Cardiac fibroblast (primary cell): ENCODE measurements at regions not wholly inside any gene's neighbourhood (a gene's known extent, or its start where the extent isn't known, plus 50 kb on each side); places are given as distances from the start of the nearest gene placed in this dataset.

Source experiments
- DNase-seq, 2 donors: peaks; one replicate each; pipeline versions ENCODE4 v3.0.0 to v3.0.0-alpha.2; 2010; ENCODE audit warnings: low read depth in 2 of 2
- H3K4me3 ChIP-seq, 2 donors: replicated peaks in 1 of 2; 1 replicate in 1 of 2; 2 replicates in 1 of 2; pipeline ENCODE4 v1.5.1; 2011; ENCODE audit warnings: low read depth in 2 of 2, low read length in 2 of 2, mild to moderate bottlenecking in 2 of 2, moderate library complexity in 1 of 2
- CTCF ChIP-seq: IDR thresholded peaks from one replicate; pipeline ENCODE4 v1.5.1; 2011; ENCODE audit warnings: low read depth, mild to moderate bottlenecking, low read length, inconsistent platforms

- no peak for DNase-seq
- TF ChIP-seq CTCF, result no peak
Observed at GRCh38 chr1:38700077-38700470, 159.5 kb downstream of the RRAGC start.

GRCh38 chr1:38699330-38700076 is 160.1 kb downstream of the RRAGC start:
- TF ChIP-seq CTCF, result no peak
- no peak for DNase-seq
- H3K4me3 ChIP-seq, result no peak overlapping the region

More at GRCh38 chr1:38700077-38700470, 159.5 kb downstream of the RRAGC start:
- H3K4me3 ChIP-seq, result no peak overlapping the region

GRCh38 chr1:38697387-38697786 is 162.2 kb downstream of the RRAGC start:
- H3K4me3 ChIP-seq, result no peak overlapping the region
- DNase-seq, result no peak
- TF ChIP-seq CTCF, result no peak

DNA sequence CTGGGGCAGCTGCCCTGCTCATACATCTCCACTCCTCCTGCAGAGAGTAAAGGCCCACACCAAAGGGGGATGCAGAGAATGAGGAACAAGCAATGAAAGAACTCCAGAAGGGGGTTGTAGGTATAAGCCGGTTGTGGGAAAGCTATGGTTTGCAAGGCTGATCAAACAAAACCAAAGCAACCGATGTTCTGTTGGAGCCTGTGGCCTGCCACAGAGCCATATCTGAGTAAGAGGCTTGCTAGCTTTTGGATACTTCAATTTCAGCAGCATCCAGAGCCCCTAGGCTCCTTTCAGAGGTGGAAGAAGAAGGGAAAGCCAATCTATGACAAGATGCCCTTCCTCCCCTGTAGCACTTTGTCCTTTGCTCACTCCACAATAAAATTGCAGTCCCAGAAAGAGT is 163.2 kb downstream of the RRAGC start:
- TF ChIP-seq CTCF, result no peak
- no peak for DNase-seq
- H3K4me3 ChIP-seq, result no peak overlapping the region

DNA sequence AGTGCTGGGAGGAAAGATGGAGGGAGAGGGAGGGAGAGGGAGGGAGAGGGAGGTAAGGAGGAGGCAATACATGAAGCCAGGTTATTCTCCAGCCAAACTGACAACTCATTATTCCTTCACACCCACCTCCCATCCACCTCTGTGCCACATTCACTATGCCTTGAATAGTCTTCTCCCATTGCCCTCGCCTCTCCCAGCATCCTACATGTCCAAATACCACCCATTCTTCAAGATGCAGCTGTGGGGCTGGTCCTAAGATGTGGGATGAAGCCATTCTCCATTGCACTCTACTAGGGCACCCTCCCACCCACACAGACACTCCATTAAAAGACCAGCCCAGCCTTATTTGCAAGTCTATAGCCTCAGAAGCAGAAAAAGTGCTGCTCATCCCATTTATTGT is 165.8 kb downstream of the RRAGC start:
- no peak overlapping the region for H3K4me3 ChIP-seq
- no peak for DNase-seq
- TF ChIP-seq CTCF, result no peak

DNA sequence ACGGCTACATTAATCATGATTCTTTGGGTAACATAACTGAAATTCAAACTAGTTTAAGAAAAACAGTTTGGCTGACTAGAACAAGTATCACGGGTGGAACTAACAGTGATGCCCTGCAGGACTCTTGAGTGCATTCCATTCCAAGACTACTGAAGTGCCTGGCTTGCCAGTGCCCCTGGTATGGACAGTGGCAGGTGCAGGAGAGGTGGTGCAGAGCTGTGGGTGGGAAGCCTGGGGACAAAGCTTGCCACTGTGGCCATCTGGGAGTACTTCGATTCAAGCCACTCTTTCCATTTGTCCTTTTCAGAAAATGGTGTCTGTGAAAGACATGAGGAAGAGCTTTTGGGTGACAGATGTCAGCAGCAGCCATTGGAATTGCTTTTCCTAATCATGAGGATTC is 166.5 kb downstream of the RRAGC start:
- DNase-seq, result no peak
- no peak overlapping the region for H3K4me3 ChIP-seq
- TF ChIP-seq CTCF, result no peak
